CD4-positive, alpha-beta T cell treated with Interleukin-12 subunit alpha and Interleukin-12 subunit beta, for 1 hour (primary cell): ENCODE measurements at regions not wholly inside any gene's neighbourhood (a gene's known extent, or its start where the extent isn't known, plus 50 kb on each side); places are given as distances from the start of the nearest gene placed in this dataset.
"Not testable (repeated sequence)": the region's sequence is repeated elsewhere in the genome, so short reads cannot be mapped to it uniquely, and the experiment has no call there.

Source experiments
- DNase-seq: peaks from one replicate; pipeline ENCODE4 v3.0.0-alpha.2; 2020

- DNase-seq, result no peak
Measured at GRCh38 chr1:2953688-2954285, 67.5 kb upstream of the ACTRT2 start.

GRCh38 chr1:2955652-2956051 lies 65.6 kb upstream of the ACTRT2 start:
- DNase-seq, result no peak

- no peak for DNase-seq
Measured at GRCh38 chr1:2956576-2956975, 64.7 kb upstream of the ACTRT2 start.

GRCh38 chr1:2957329-2957728 lies 63.9 kb upstream of the ACTRT2 start:
- DNase-seq, result no peak

- DNase-seq, result not testable (repeated sequence)
Measured at GRCh38 chr1:2959881-2960280, 61.4 kb upstream of the ACTRT2 start.

- DNase-seq, result no peak
Measured at GRCh38 chr1:2961081-2961480, 60.2 kb upstream of the ACTRT2 start.

- DNase-seq, result no peak
Measured at GRCh38 chr1:2961661-2962060, 59.6 kb upstream of the ACTRT2 start.

- no peak for DNase-seq
Measured at GRCh38 chr1:2962061-2962460, 59.2 kb upstream of the ACTRT2 start.

GRCh38 chr1:2962541-2962940 lies 58.7 kb upstream of the ACTRT2 start:
- no peak for DNase-seq

- DNase-seq, result no peak
Measured at GRCh38 chr1:2962946-2963345, 58.3 kb upstream of the ACTRT2 start.

GRCh38 chr1:2965676-2966075 lies 55.6 kb upstream of the ACTRT2 start:
- DNase-seq, result no peak

GRCh38 chr1:2966449-2967328 lies 54.6 kb upstream of the ACTRT2 start:
- no peak for DNase-seq

GRCh38 chr1:2967329-2967725 lies 53.9 kb upstream of the ACTRT2 start:
- no peak for DNase-seq

- DNase-seq, result no peak
Measured at GRCh38 chr1:2967881-2968280, 53.4 kb upstream of the ACTRT2 start.

GRCh38 chr1:2968471-2968881 lies 52.8 kb upstream of the ACTRT2 start:
- no peak for DNase-seq

GRCh38 chr1:2969011-2969844 lies 52.0 kb upstream of the ACTRT2 start:
- DNase-seq, result no peak

- DNase-seq, result no peak
Measured at GRCh38 chr1:2969845-2970291, 51.4 kb upstream of the ACTRT2 start.

GRCh38 chr1:2970311-2971071 lies 50.8 kb upstream of the ACTRT2 start:
- DNase-seq, result no peak

GRCh38 chr1:2971101-2971501 lies 50.2 kb upstream of the ACTRT2 start:
- DNase-seq, result no peak
